ENCODE measurements at regions not wholly inside any gene's neighbourhood (a gene's known extent, or its start where the extent isn't known, plus 50 kb on each side); places are given as distances from the start of the nearest gene placed in this dataset.

- TF ChIP-seq ATF3 (CRISPR knock-in tag; conservative IDR thresholded peaks at IDR 0.05), result no peak
- TF ChIP-seq TP53 (CRISPR knock-in tag; IDR thresholded peaks at IDR 0.05), result no peak
- TF ChIP-seq TCF7 (CRISPR knock-in tag; IDR thresholded peaks at IDR 0.05; ENCODE audit: low read depth), result no peak
These were observed 76.1 kb upstream of the SNX9 start for GRCh38 chr6:157746897-157747296.
